ENCODE measurements at regions not wholly inside any gene's neighbourhood (a gene's known extent, or its start where the extent isn't known, plus 50 kb on each side); places are given as distances from the start of the nearest gene placed in this dataset.

DNA sequence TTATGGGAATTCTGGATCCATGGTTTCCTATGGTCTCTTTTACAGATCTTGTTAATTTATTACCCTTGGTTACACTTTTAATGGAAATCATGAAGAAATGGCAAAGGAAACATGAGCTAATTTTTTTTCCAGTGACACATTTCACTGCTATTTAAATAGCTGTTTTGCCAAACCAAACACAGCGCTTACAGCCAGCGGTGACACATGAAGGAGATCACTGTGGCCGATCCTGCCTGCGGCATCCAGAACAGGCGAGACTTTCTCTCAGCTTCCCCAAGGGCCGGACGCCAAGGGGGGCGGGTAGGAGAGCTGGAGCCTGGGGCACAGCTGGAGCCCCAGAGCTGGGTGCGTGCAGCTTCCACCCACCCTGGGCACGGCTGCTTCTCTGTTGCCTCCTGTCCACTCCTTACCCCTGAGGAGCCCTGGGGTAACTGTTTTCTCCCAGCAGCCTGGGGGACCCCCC lies 81.4 kb upstream of the PKDCC start:
- H3K27me3 ChIP-seq (ENCODE audit: low read depth), result no peaks in the 10 kb centered on the region
- no peaks in the 10 kb centered on the region for H3K36me3 ChIP-seq
- H3K4me3 ChIP-seq, result no peak overlapping the region
- H3K9me3 ChIP-seq (replicated peaks), result no peaks in the 10 kb centered on the region
- peak; percentile 86 for DNase-seq
- H3K27ac ChIP-seq (replicated peaks), result peak overlapping the region; percentile 85
- TF ChIP-seq, protein P1, sequence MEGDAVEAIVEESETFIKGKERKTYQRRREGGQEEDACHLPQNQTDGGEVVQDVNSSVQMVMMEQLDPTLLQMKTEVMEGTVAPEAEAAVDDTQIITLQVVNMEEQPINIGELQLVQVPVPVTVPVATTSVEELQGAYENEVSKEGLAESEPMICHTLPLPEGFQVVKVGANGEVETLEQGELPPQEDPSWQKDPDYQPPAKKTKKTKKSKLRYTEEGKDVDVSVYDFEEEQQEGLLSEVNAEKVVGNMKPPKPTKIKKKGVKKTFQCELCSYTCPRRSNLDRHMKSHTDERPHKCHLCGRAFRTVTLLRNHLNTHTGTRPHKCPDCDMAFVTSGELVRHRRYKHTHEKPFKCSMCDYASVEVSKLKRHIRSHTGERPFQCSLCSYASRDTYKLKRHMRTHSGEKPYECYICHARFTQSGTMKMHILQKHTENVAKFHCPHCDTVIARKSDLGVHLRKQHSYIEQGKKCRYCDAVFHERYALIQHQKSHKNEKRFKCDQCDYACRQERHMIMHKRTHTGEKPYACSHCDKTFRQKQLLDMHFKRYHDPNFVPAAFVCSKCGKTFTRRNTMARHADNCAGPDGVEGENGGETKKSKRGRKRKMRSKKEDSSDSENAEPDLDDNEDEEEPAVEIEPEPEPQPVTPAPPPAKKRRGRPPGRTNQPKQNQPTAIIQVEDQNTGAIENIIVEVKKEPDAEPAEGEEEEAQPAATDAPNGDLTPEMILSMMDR (IDR thresholded peaks at IDR 0.05; ENCODE audit: borderline replicate concordance), result no peak
- intact Hi-C loops (cut with micrococcal nuclease), result no loop called here
- H3K4me1 ChIP-seq, result peaks cover 54% of the 10 kb centered on the region

DNA sequence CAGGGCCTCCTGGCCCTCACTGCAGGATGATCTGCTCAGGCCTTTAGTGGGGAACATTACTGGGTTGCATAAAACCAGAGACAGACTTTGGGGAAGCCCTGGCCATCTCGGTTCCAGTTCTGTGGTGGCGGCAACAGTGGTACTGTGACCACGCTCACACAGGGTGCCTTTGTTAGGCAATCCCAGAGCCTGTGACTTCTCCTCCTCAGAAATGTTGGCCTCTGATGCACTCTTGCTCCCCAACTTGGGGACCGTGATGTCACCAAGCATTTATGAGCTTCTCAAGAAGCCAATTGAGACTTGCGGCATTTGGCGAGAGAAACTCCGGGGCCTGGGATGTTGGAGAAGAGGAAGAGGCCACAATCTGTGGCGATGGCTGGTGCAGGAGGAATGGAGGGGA lies 80.9 kb upstream of the PKDCC start:
- DNase-seq, result no peak
- TF ChIP-seq, protein P1 (IDR thresholded peaks at IDR 0.05; ENCODE audit: borderline replicate concordance), result no peak
- Histone ChIP-seq H3K9me3 (replicated peaks) (no peaks in the 10 kb centered on the region), H3K27ac (replicated peaks) (peak overlapping the region; percentile 85), H3K36me3 (no peaks in the 10 kb centered on the region), H3K27me3 (ENCODE audit: low read depth) (no peaks in the 10 kb centered on the region), H3K4me3 (no peak overlapping the region), H3K4me1 (peaks cover 54% of the 10 kb centered on the region)
- intact Hi-C loops (cut with micrococcal nuclease), result no loop called here

DNA sequence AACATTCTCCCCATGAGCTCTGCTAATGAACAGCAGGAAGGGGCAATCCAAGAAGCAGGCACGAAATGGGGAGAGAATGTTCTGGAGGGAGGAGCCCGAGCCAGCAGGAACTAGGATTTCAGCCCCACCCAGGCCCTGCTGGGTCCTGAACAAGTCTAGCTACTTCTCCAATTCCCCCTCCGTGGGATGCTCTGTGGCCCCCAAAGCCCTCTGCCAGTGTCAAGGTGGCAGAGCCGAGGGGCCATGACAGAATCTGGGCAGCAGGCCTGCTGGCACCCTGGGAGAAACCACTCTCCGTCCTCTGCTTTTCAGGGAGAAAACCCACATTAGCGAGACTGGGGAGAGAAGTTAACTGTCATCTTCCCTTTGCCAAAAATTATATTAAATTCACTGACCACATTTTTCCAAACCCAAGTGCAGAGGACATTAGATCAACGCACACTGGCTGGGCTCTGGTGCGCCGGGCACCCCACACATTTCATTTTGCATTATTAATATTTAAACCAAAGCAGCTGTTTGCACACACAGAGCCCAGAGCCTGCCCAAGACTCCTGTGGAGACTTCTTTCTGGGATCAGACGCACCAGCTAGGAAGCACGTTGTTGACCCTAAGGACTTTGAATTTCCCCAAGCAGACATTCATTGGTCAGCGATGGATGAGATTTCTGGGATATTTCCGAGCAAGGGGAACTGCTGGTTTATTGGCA lies 80.2 kb upstream of the PKDCC start:
- Histone ChIP-seq H3K36me3 (no peaks in the 10 kb centered on the region), H3K4me3 (no peak overlapping the region), H3K4me1 (peaks cover 54% of the 10 kb centered on the region), H3K27me3 (ENCODE audit: low read depth) (no peaks in the 10 kb centered on the region), H3K27ac (replicated peaks) (peak overlapping the region; percentile 85), H3K9me3 (replicated peaks) (no peaks in the 10 kb centered on the region)
- TF ChIP-seq, protein P1 (IDR thresholded peaks at IDR 0.05; ENCODE audit: borderline replicate concordance), result no peak
- DNase-seq, result peak; percentile 40
- intact Hi-C loops (cut with micrococcal nuclease), result no loop called here

DNA sequence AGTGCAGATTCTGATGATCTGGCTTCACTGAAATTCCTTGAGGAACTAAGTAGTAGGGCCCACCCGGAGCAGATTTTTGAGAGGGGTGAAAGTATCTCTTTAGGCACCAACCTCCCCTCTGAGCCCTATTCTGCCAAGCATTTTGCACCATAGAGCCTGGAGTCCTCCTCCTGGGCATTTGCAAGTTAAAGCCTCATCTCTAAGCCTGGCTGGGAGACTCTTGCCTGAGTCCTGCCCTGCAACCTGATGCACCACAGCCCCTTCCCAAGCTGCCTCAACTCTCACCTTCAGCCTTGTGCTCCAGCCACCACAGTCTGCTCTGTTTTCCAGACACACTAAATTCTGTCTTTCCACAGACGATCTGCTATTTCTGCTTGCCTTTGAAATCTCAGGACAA lies 79.6 kb upstream of the PKDCC start:
- no peak for DNase-seq
- Histone ChIP-seq H3K27me3 (ENCODE audit: low read depth) (no peaks in the 10 kb centered on the region), H3K4me3 (no peak overlapping the region), H3K9me3 (replicated peaks) (no peaks in the 10 kb centered on the region), H3K36me3 (no peaks in the 10 kb centered on the region), H3K27ac (replicated peaks) (peak overlapping the region; percentile 85), H3K4me1 (peaks cover 51% of the 10 kb centered on the region)
- TF ChIP-seq, protein P1 (IDR thresholded peaks at IDR 0.05; ENCODE audit: borderline replicate concordance), result no peak
- intact Hi-C loops (cut with micrococcal nuclease), result no loop called here

DNA sequence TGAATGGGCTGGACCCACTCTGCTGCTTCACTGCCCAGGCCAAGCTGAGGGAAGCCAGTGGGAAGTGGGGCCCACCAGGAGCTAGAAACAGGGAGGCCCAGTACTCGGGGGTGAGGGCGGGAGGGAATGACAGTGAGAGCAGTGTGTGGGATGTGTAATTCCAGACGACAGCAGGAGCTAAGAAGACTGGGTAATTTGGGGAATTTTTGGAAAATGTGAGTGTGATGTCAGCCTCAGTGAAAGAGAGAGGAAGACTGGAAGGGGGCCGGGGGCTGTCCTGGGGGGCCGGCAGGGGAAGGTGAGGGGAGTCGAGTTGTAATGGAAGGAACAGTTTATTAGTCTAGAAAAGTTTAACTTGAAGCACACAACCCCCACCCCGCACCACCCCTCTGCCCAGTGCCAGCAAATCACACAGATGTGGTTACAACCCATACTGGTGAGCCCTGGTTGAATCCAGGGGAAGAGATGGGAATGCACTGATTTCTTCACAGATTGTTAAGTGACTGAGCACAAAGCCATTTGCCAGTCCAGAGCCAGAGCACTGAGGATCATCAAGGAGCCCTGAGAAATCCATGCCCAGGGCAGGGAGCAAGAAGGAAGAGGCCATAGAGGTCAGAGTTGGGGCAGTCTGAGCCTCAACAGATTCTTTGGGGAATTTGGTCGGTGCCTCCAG lies 76.7 kb upstream of the PKDCC start:
- Histone ChIP-seq H3K36me3 (no peaks in the 10 kb centered on the region), H3K4me1 (peaks cover 23% of the 10 kb centered on the region), H3K4me3 (no peak overlapping the region), H3K27ac (replicated peaks) (no peak overlapping the region), H3K27me3 (ENCODE audit: low read depth) (no peaks in the 10 kb centered on the region), H3K9me3 (replicated peaks) (no peaks in the 10 kb centered on the region)
- no peak for DNase-seq
- TF ChIP-seq, protein P1 (IDR thresholded peaks at IDR 0.05; ENCODE audit: borderline replicate concordance), result no peak
- intact Hi-C loops (cut with micrococcal nuclease), result no loop called here

Data from left ventricle myocardium inferior (tissue), 1 donor.